HG03439 (cell line): ENCODE measurements at regions not wholly inside any gene's neighbourhood (a gene's known extent, or its start where the extent isn't known, plus 50 kb on each side); places are given as distances from the start of the nearest gene placed in this dataset.

Experiments
- ATAC-seq: cut with Tn5 transposase; IDR thresholded peaks from one replicate; pipeline ENCODE4 v1.9.1; 2021; ENCODE audit warnings: mild to moderate bottlenecking, moderate library complexity; ENCODE audit not compliant: unreplicated experiment

- no peak for ATAC-seq
These were observed 353.9 kb upstream of the CAMK1G start for GRCh38 chr1:209229494-209230061.

- ATAC-seq, result no peak
These were observed 353.2 kb upstream of the CAMK1G start for GRCh38 chr1:209230314-209230713.

GRCh38 chr1:209231476-209232156 lies 351.9 kb upstream of the CAMK1G start:
- no peak for ATAC-seq

GRCh38 chr1:209232197-209232596 lies 351.3 kb upstream of the CAMK1G start:
- ATAC-seq, result no peak

GRCh38 chr1:209232759-209233158 lies 350.8 kb upstream of the CAMK1G start:
- no peak for ATAC-seq

- ATAC-seq, result no peak
These were observed 348.3 kb upstream of the CAMK1G start for GRCh38 chr1:209235166-209235565.

- ATAC-seq, result no peak
These were observed 345.2 kb upstream of the CAMK1G start for GRCh38 chr1:209238356-209238755.

GRCh38 chr1:209240351-209240750 lies 343.2 kb upstream of the CAMK1G start:
- no peak for ATAC-seq

- ATAC-seq, result no peak
These were observed 342.0 kb upstream of the CAMK1G start for GRCh38 chr1:209241487-209241886.

- peak; percentile 81 for ATAC-seq
These were observed 334.8 kb upstream of the CAMK1G start for GRCh38 chr1:209248649-209249279.

- no peak for ATAC-seq
These were observed 334.2 kb upstream of the CAMK1G start for GRCh38 chr1:209249280-209249670.

GRCh38 chr1:209249785-209250440 lies 333.6 kb upstream of the CAMK1G start:
- no peak for ATAC-seq

- ATAC-seq, result no peak
These were observed 332.5 kb upstream of the CAMK1G start for GRCh38 chr1:209250861-209251636.

- no peak for ATAC-seq
These were observed 326.7 kb upstream of the CAMK1G start for GRCh38 chr1:209256766-209257350.

- ATAC-seq, result no peak
These were observed 326.1 kb upstream of the CAMK1G start for GRCh38 chr1:209257454-209257853.

GRCh38 chr1:209260136-209260535 lies 323.4 kb upstream of the CAMK1G start:
- ATAC-seq, result no peak

- no peak for ATAC-seq
These were observed 320.9 kb upstream of the CAMK1G start for GRCh38 chr1:209262631-209263030.

GRCh38 chr1:209265301-209265700 lies 318.2 kb upstream of the CAMK1G start:
- no peak for ATAC-seq

GRCh38 chr1:209266590-209267205 lies 316.8 kb upstream of the CAMK1G start:
- ATAC-seq, result no peak

- no peak for ATAC-seq
These were observed 315.5 kb upstream of the CAMK1G start for GRCh38 chr1:209267968-209268367.
